ENCODE measurements at regions not wholly inside any gene's neighbourhood (a gene's known extent, or its start where the extent isn't known, plus 50 kb on each side); places are given as distances from the start of the nearest gene placed in this dataset.

- H3K4me3 ChIP-seq (ENCODE audit: low read length) = no peak overlapping the region
- no peak for TF ChIP-seq ZNF274 (IDR thresholded peaks at IDR 0.05; ENCODE audit: low read depth, low read length)
Measured at GRCh38 chr3:180284331-180285110, 247.8 kb upstream of the PEX5L start.

GRCh38 chr3:180287703-180288102 is 251.0 kb upstream of the PEX5L start:
- no peak overlapping the region for H3K4me3 ChIP-seq (ENCODE audit: low read length)
- no peak for TF ChIP-seq ZNF274 (IDR thresholded peaks at IDR 0.05; ENCODE audit: low read depth, low read length)

- TF ChIP-seq ZNF274 (IDR thresholded peaks at IDR 0.05; ENCODE audit: low read depth, low read length) = no peak
- H3K4me3 ChIP-seq (ENCODE audit: low read length) = no peak overlapping the region
Measured at GRCh38 chr3:180288816-180289215, 252.1 kb upstream of the PEX5L start.

- TF ChIP-seq ZNF274 (IDR thresholded peaks at IDR 0.05; ENCODE audit: low read depth, low read length) = no peak
- H3K4me3 ChIP-seq (ENCODE audit: low read length) = no peak overlapping the region
Measured at GRCh38 chr3:180290300-180290699, 253.6 kb upstream of the PEX5L start.

GRCh38 chr3:180294282-180295027 is 257.7 kb upstream of the PEX5L start:
- no peak overlapping the region for H3K4me3 ChIP-seq (ENCODE audit: low read length)
- no peak for TF ChIP-seq ZNF274 (IDR thresholded peaks at IDR 0.05; ENCODE audit: low read depth, low read length)

GRCh38 chr3:180295811-180296210 is 259.1 kb upstream of the PEX5L start:
- H3K4me3 ChIP-seq (ENCODE audit: low read length) = no peak overlapping the region
- no peak for TF ChIP-seq ZNF274 (IDR thresholded peaks at IDR 0.05; ENCODE audit: low read depth, low read length)

GRCh38 chr3:180296971-180297370 is 260.2 kb upstream of the PEX5L start:
- no peak overlapping the region for H3K4me3 ChIP-seq (ENCODE audit: low read length)
- TF ChIP-seq ZNF274 (IDR thresholded peaks at IDR 0.05; ENCODE audit: low read depth, low read length) = no peak

- no peak for TF ChIP-seq ZNF274 (IDR thresholded peaks at IDR 0.05; ENCODE audit: low read depth, low read length)
Measured at GRCh38 chr3:180306155-180306554, 269.4 kb upstream of the PEX5L start.

GRCh38 chr3:180306691-180307090 is 270.0 kb upstream of the PEX5L start:
- no peak overlapping the region for H3K4me3 ChIP-seq (ENCODE audit: low read length)
- TF ChIP-seq ZNF274 (IDR thresholded peaks at IDR 0.05; ENCODE audit: low read depth, low read length) = no peak

More at GRCh38 chr3:180306155-180306554, 269.4 kb upstream of the PEX5L start:
- no peak overlapping the region for H3K4me3 ChIP-seq (ENCODE audit: low read length)

- TF ChIP-seq ZNF274 (IDR thresholded peaks at IDR 0.05; ENCODE audit: low read depth, low read length) = no peak
Measured at GRCh38 chr3:180311242-180311641, 274.5 kb upstream of the PEX5L start.

GRCh38 chr3:180316321-180316720 is 279.6 kb upstream of the PEX5L start:
- no peak overlapping the region for H3K4me3 ChIP-seq (ENCODE audit: low read length)
- TF ChIP-seq ZNF274 (IDR thresholded peaks at IDR 0.05; ENCODE audit: low read depth, low read length) = no peak

More at GRCh38 chr3:180311242-180311641, 274.5 kb upstream of the PEX5L start:
- H3K4me3 ChIP-seq (ENCODE audit: low read length) = no peak overlapping the region

GRCh38 chr3:180319461-180319860 is 282.5 kb upstream of the TTC14 start:
- no peak for TF ChIP-seq ZNF274 (IDR thresholded peaks at IDR 0.05; ENCODE audit: low read depth, low read length)
- no peak overlapping the region for H3K4me3 ChIP-seq (ENCODE audit: low read length)

GRCh38 chr3:180320631-180321030 is 281.3 kb upstream of the TTC14 start:
- no peak overlapping the region for H3K4me3 ChIP-seq (ENCODE audit: low read length)
- no peak for TF ChIP-seq ZNF274 (IDR thresholded peaks at IDR 0.05; ENCODE audit: low read depth, low read length)

GRCh38 chr3:180321534-180321933 is 280.4 kb upstream of the TTC14 start:
- no peak overlapping the region for H3K4me3 ChIP-seq (ENCODE audit: low read length)
- no peak for TF ChIP-seq ZNF274 (IDR thresholded peaks at IDR 0.05; ENCODE audit: low read depth, low read length)

GRCh38 chr3:180322829-180323228 is 279.1 kb upstream of the TTC14 start:
- no peak for TF ChIP-seq ZNF274 (IDR thresholded peaks at IDR 0.05; ENCODE audit: low read depth, low read length)
- H3K4me3 ChIP-seq (ENCODE audit: low read length) = no peak overlapping the region

Measured in GM08714 (cell line).